ENCODE measurements at regions not wholly inside any gene's neighbourhood (a gene's known extent, or its start where the extent isn't known, plus 50 kb on each side); places are given as distances from the start of the nearest gene placed in this dataset.

DNA sequence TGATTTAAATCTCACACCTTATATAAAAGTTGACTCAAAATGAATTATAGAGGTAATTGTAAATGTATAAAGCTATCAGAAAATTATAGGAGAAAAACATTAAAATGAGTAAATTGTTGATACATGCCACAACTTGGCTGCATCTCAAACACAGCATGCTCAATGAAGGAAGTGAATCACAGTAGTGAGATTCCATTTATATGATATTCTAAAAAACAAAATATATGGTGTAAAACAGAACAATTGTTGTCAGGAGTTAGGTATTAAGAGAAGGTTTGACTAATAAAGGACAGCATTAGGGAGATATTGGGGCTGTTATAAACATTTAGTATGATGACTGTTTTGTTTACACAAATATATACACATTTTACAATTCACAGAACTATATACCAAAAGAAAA lies 356.6 kb upstream of the CELF4 start (continued):
- no peak for TF ChIP-seq BMI1 (IDR thresholded peaks at IDR 0.05; ENCODE audit: borderline replicate concordance)
- no peak for TF ChIP-seq PRDM15 (CRISPR knock-in tag; IDR thresholded peaks at IDR 0.05)
- no peak for TF ChIP-seq SIN3A (IDR thresholded peaks at IDR 0.05; ENCODE audit: low read depth, low read length)
- no peak for TF ChIP-seq SUPT20H (IDR thresholded peaks at IDR 0.05; ENCODE audit: borderline replicate concordance, control insufficient read depth, low read depth, low read length)
- no peak for TF ChIP-seq POLR2AphosphoS5 (IDR thresholded peaks at IDR 0.05; ENCODE audit: low read length)
- no peak for TF ChIP-seq WRNIP1 (IDR thresholded peaks at IDR 0.05; ENCODE audit: borderline replicate concordance, low read depth, low read length)
- TF ChIP-seq HDGF (IDR thresholded peaks at IDR 0.05), result no peak
- TF ChIP-seq ZBTB11 (CRISPR knock-in tag; IDR thresholded peaks at IDR 0.05), result no peak
- no peak for TF ChIP-seq PAX8 (IDR thresholded peaks at IDR 0.05)

Measured in GM12878 (cell line).